ENCODE measurements at regions not wholly inside any gene's neighbourhood (a gene's known extent, or its start where the extent isn't known, plus 50 kb on each side); places are given as distances from the start of the nearest gene placed in this dataset.

DNA sequence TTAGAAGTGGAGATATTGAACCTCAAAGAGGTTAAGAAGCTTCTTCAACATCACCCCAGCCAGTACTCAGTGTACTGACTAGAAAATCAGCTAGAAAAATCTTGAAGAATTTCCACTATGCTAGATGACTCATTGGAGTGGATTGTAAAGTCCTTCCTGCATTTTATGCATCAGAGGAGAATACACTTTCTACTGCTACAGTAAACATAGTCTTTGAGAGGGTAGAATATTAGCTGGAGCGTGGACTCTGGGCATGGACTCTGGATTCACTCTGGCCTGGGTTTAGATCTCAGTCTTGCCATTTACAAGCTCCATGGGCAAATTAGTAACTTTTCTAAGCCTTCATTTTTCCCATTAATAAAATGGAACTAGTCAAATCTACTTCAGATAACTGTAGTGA is 215.9 kb downstream of the IRS1 start:
- DNase-seq (ENCODE audit: low read depth, low spot score), result no peak
- no peak overlapping the region for H3K4me3 Mint-ChIP-seq
- peaks cover 4% of the 10 kb centered on the region for H3K9me3 Mint-ChIP-seq
- H3K4me1 Mint-ChIP-seq, result peaks cover 27% of the 10 kb centered on the region
- H3K36me3 Mint-ChIP-seq (ENCODE audit: low read depth), result peaks cover 6% of the 10 kb centered on the region
- no peaks in the 10 kb centered on the region for H3K27me3 Mint-ChIP-seq (ENCODE audit: low read depth)
- no peak overlapping the region for H3K27ac Mint-ChIP-seq (ENCODE audit: unreplicated experiment)
- TF ChIP-seq, protein P1, sequence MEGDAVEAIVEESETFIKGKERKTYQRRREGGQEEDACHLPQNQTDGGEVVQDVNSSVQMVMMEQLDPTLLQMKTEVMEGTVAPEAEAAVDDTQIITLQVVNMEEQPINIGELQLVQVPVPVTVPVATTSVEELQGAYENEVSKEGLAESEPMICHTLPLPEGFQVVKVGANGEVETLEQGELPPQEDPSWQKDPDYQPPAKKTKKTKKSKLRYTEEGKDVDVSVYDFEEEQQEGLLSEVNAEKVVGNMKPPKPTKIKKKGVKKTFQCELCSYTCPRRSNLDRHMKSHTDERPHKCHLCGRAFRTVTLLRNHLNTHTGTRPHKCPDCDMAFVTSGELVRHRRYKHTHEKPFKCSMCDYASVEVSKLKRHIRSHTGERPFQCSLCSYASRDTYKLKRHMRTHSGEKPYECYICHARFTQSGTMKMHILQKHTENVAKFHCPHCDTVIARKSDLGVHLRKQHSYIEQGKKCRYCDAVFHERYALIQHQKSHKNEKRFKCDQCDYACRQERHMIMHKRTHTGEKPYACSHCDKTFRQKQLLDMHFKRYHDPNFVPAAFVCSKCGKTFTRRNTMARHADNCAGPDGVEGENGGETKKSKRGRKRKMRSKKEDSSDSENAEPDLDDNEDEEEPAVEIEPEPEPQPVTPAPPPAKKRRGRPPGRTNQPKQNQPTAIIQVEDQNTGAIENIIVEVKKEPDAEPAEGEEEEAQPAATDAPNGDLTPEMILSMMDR (conservative IDR thresholded peaks at IDR 0.05), result no peak

DNA sequence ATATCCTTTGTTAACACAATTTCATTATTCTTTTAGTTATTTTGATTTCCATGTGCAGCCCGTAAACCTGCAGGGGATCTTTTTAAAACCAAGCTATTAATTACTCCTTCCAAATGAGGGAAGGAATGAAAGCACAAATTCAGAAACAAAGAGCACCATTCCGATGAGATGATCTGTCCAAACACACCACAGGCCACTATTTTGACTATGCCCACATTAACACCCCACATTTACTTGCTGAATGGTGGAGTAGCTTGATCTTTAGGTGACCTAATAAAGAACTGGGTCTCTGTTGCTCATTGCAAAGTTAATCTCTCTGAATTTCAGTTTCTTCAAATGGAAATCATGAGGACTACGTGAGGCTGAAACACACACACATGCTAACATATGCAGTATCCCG is 218.0 kb downstream of the IRS1 start:
- Mint-ChIP-seq H3K4me3 (no peak overlapping the region), H3K27me3 (ENCODE audit: low read depth) (no peaks in the 10 kb centered on the region), H3K9me3 (peaks cover 4% of the 10 kb centered on the region), H3K36me3 (ENCODE audit: low read depth) (peaks cover 6% of the 10 kb centered on the region), H3K4me1 (peaks cover 27% of the 10 kb centered on the region), H3K27ac (ENCODE audit: unreplicated experiment) (no peak overlapping the region)
- TF ChIP-seq, protein P1 (conservative IDR thresholded peaks at IDR 0.05), result no peak
- no peak for DNase-seq (ENCODE audit: low read depth, low spot score)

DNA sequence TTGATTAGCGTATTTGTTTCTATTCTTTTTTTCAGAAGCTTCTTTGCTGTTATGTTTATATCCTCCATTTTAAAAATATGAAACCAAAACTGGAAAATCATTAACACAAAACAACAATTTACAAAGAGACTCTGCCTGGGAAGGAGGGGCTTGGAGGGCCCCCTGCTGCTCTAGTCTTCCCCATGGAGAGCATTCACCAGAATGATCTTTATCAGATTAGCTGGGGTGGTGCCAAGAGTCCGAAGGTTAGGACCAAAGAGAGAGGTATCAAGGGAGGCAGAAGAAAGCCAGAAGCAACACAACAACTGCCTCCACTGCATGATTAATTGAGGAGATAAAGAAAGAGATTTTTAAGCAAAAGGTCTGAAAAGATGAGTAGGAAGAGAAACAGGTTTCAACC is 218.6 kb downstream of the IRS1 start:
- no peak overlapping the region for H3K27ac Mint-ChIP-seq (ENCODE audit: unreplicated experiment)

DNA sequence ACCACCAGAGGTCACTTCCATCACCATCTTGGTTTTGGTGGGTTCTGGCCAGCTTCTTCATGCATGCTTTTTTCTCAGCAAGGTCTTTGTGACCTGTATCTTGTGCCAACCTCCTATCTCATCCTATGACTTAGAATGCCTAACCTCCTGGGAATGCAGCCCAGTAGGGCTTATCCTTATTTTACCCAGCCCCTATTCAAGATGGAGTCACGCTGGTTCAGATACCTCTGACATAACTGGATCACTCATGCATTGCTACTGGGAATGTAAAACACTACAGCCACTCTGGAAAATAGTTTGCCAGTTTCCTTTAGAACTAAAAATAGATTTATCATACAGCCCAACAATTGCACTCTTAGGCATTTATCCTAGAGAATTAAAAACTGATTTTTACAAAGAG is 219.2 kb downstream of the IRS1 start:
- Mint-ChIP-seq H3K27me3 (ENCODE audit: low read depth) (no peaks in the 10 kb centered on the region), H3K27ac (ENCODE audit: unreplicated experiment) (no peak overlapping the region), H3K4me1 (peaks cover 26% of the 10 kb centered on the region), H3K9me3 (peaks cover 2% of the 10 kb centered on the region), H3K36me3 (ENCODE audit: low read depth) (peaks cover 6% of the 10 kb centered on the region), H3K4me3 (no peak overlapping the region)
- TF ChIP-seq, protein P1 (conservative IDR thresholded peaks at IDR 0.05), result no peak
- DNase-seq (ENCODE audit: low read depth, low spot score), result no peak

More for the DNA sequence above, 218.6 kb downstream of the IRS1 start:
- DNase-seq (ENCODE audit: low read depth, low spot score), result no peak
- peaks cover 6% of the 10 kb centered on the region for H3K36me3 Mint-ChIP-seq (ENCODE audit: low read depth)
- TF ChIP-seq, protein P1 (conservative IDR thresholded peaks at IDR 0.05), result no peak
- no peaks in the 10 kb centered on the region for H3K27me3 Mint-ChIP-seq (ENCODE audit: low read depth)
- H3K4me3 Mint-ChIP-seq, result no peak overlapping the region
- peaks cover 27% of the 10 kb centered on the region for H3K4me1 Mint-ChIP-seq
- H3K9me3 Mint-ChIP-seq, result peaks cover 2% of the 10 kb centered on the region

- peaks cover 2% of the 10 kb centered on the region for H3K9me3 Mint-ChIP-seq
- no peaks in the 10 kb centered on the region for H3K27me3 Mint-ChIP-seq (ENCODE audit: low read depth)
- no peak overlapping the region for H3K4me3 Mint-ChIP-seq
- no peak for DNase-seq (ENCODE audit: low read depth, low spot score)
- peaks cover 2% of the 10 kb centered on the region for H3K36me3 Mint-ChIP-seq (ENCODE audit: low read depth)
- peaks cover 23% of the 10 kb centered on the region for H3K4me1 Mint-ChIP-seq
- H3K27ac Mint-ChIP-seq (ENCODE audit: unreplicated experiment), result no peak overlapping the region
- TF ChIP-seq, protein P1 (conservative IDR thresholded peaks at IDR 0.05), result no peak
Observed at GRCh38 chr2:226579519-226579918, 220.1 kb downstream of the IRS1 start.

- DNase-seq (ENCODE audit: low read depth, low spot score), result no peak
- TF ChIP-seq, protein P1 (conservative IDR thresholded peaks at IDR 0.05), result no peak
- no peak overlapping the region for H3K4me3 Mint-ChIP-seq
- peaks cover 23% of the 10 kb centered on the region for H3K4me1 Mint-ChIP-seq
- peaks cover 2% of the 10 kb centered on the region for H3K36me3 Mint-ChIP-seq (ENCODE audit: low read depth)
- H3K27ac Mint-ChIP-seq (ENCODE audit: unreplicated experiment), result no peak overlapping the region
- peaks cover 2% of the 10 kb centered on the region for H3K9me3 Mint-ChIP-seq
- no peaks in the 10 kb centered on the region for H3K27me3 Mint-ChIP-seq (ENCODE audit: low read depth)
Observed at GRCh38 chr2:226578879-226579278, 220.7 kb downstream of the IRS1 start.
